Upper lobe of right lung (tissue), 1 donor: ENCODE measurements at regions not wholly inside any gene's neighbourhood (a gene's known extent, or its start where the extent isn't known, plus 50 kb on each side); places are given as distances from the start of the nearest gene placed in this dataset.

Experiments used
- ATAC-seq: fragments of 200-7000 bp; cut with Tn5 transposase; one replicate; pipeline ENCODE4 v1.9.1; 2020; ENCODE audit warnings: mild to moderate bottlenecking, moderate library complexity
- DNase-seq: peaks from one replicate; pipeline ENCODE4 v3.0.0-alpha.2; 2020
- H3K27ac ChIP-seq: fragments of 200-600 bp; one replicate; pipeline ENCODE4 v1.8.0; 2022
- H3K27me3 ChIP-seq: fragments of 200-600 bp; one replicate; pipeline ENCODE4 v1.8.0; 2022; ENCODE audit warnings: mild to moderate bottlenecking
- H3K36me3 ChIP-seq: fragments of 200-600 bp; one replicate; pipeline ENCODE4 v1.8.0; 2022
- H3K4me1 ChIP-seq: fragments of 200-600 bp; one replicate; pipeline ENCODE4 v1.8.0; 2022
- H3K4me3 ChIP-seq: fragments of 200-600 bp; one replicate; pipeline ENCODE4 v1.8.0; 2022; ENCODE audit warnings: mild to moderate bottlenecking
- H3K9me3 ChIP-seq: fragments of 200-600 bp; one replicate; pipeline ENCODE4 v1.8.0; 2022
- CTCF ChIP-seq: fragments of 200-600 bp; IDR thresholded peaks from one replicate; pipeline ENCODE4 v1.8.0; 2022; ENCODE audit warnings: antibody characterized with exemption
- intact Hi-C: fragments of 100-400 bp; cut with DNase I; formaldehyde crosslinking; loops from one replicate; pipeline ENCODE4 v1.11.0; 2022
- donor health status: DM: no; HTN: yes; CAD: no; lungs with severe emphysema.

DNA sequence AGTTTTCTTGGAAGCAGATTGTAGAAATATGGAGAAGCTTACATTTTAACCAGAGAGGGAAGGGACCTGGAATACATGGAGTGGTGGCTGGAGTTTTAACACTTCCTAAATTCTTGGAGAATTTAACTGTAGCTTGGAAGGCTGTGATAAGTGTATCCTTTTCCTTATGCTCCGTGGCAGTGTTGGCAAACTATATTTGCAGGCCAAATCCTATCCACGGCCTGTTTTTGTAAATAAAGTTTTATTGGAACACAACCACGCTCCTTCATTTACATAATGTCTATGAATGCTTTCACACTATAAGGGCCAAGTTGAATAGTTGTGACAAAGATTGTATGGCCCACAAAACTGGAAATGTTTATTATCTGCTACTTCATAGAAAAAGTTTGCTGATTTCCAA is 110.6 kb upstream of the MIR17HG start:
- Histone ChIP-seq H3K36me3 (no peaks in the 10 kb centered on the region), H3K4me1 (no peaks in the 10 kb centered on the region), H3K27ac (no peak overlapping the region), H3K4me3 (no peak overlapping the region), H3K27me3 (no peaks in the 10 kb centered on the region), H3K9me3 (no peaks in the 10 kb centered on the region)
- DNase-seq: no peak
- intact Hi-C loops: no loop called here
- no peak for TF ChIP-seq CTCF
- no peak for ATAC-seq

- intact Hi-C loops: no loop called here
- ATAC-seq (no peak), DNase-seq (no peak)
- Histone ChIP-seq H3K4me3 (no peak overlapping the region), H3K9me3 (no peaks in the 10 kb centered on the region), H3K27ac (no peak overlapping the region), H3K4me1 (no peaks in the 10 kb centered on the region), H3K27me3 (no peaks in the 10 kb centered on the region), H3K36me3 (no peaks in the 10 kb centered on the region)
- TF ChIP-seq CTCF: no peak
These were observed 109.5 kb upstream of the MIR17HG start for GRCh38 chr13:91238036-91238435.

DNA sequence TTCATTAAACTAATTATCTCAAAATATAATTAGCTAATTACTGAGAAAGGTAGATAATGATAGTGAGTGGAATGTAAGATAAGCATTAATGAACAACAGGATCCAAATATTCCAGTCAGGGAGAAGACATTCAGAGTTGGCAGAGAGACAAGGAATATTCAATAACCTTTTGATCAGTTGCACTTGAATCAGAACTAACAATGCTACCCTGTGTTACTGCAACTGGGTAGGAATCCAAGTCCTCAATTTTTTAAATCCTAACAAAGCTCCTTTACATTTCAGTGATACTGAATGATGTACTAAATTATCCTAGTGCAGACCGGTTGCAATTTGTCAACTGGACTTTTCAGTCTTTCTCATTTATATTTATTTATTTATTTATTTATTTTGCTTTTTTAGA is 107.1 kb upstream of the MIR17HG start:
- DNase-seq: no peak
- Histone ChIP-seq H3K27ac (no peak overlapping the region), H3K4me1 (no peaks in the 10 kb centered on the region), H3K36me3 (no peaks in the 10 kb centered on the region), H3K4me3 (no peak overlapping the region), H3K27me3 (no peaks in the 10 kb centered on the region), H3K9me3 (no peaks in the 10 kb centered on the region)
- intact Hi-C loops: no loop called here
- ATAC-seq: no peak
- TF ChIP-seq CTCF: no peak

DNA sequence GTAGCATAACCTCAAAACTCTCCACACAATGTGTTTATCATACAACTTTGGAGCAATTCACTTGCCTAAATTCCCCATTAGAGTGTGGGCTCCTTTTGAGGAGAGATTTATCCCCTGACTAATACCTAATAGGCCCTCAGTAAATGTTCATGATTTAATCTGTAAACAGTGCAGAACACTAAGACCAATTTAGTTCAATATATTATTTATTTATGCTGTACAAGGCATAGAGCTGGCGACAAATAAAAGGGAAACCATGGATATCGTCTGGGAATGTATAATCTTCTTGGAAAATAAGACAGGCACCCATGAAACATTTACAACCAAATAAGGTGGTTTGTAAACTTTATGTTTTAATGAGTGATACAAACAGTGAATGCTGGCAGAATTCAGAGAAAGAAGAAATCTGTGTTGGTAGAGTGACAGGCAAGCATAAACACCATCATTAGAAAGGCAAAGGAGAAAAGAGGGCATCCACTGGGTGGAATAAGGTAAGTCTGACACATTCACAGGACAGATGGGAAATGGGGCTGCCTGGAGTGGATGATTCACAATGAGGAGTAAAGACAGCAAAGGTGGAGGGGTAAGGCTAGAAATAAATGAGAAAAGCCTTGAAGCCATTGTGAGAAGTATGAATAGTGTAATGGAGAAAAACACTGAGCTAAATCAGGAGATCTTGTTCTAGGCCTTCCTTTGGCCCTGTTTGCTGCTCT is 106.1 kb upstream of the MIR17HG start:
- ATAC-seq: no peak
- intact Hi-C loops: no loop called here

GRCh38 chr13:91242652-91243051 is 104.8 kb upstream of the MIR17HG start:
- H3K9me3 ChIP-seq: no peaks in the 10 kb centered on the region
- H3K27me3 ChIP-seq: no peaks in the 10 kb centered on the region
- H3K4me3 ChIP-seq: no peak overlapping the region
- no peaks in the 10 kb centered on the region for H3K4me1 ChIP-seq
- intact Hi-C loops: no loop called here
- no peaks in the 10 kb centered on the region for H3K36me3 ChIP-seq
- DNase-seq: no peak
- no peak overlapping the region for H3K27ac ChIP-seq
- no peak for ATAC-seq
- no peak for TF ChIP-seq CTCF

More for the DNA sequence above, 106.1 kb upstream of the MIR17HG start:
- TF ChIP-seq CTCF: no peak
- Histone ChIP-seq H3K9me3 (no peaks in the 10 kb centered on the region), H3K4me3 (no peak overlapping the region), H3K4me1 (no peaks in the 10 kb centered on the region), H3K36me3 (no peaks in the 10 kb centered on the region), H3K27me3 (no peaks in the 10 kb centered on the region), H3K27ac (no peak overlapping the region)
- no peak for DNase-seq

DNA sequence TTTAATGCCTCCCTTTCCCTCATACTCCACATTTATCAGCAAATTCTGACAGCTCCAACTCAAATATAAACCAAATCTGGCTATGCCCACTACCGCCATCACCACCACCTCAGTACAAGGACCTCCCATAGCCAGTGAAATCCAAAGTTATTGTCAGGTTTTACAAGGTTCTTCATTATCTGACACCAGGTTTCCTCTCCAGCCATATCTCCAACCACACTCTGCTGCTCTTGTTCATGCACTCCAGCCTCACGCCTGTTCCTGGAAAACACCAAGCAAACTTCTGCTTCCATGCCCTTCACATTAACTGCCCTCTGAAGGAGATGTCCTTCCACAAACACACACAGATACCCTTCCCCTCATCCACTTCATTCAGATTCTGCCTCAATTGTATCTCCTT is 102.2 kb upstream of the MIR17HG start:
- Histone ChIP-seq H3K27me3 (no peaks in the 10 kb centered on the region), H3K36me3 (no peaks in the 10 kb centered on the region), H3K4me1 (no peaks in the 10 kb centered on the region), H3K4me3 (no peak overlapping the region), H3K27ac (no peak overlapping the region), H3K9me3 (no peaks in the 10 kb centered on the region)
- no peak for TF ChIP-seq CTCF
- DNase-seq (no peak), ATAC-seq (no peak)
- intact Hi-C loops: no loop called here
